ENCODE measurements at regions not wholly inside any gene's neighbourhood (a gene's known extent, or its start where the extent isn't known, plus 50 kb on each side); places are given as distances from the start of the nearest gene placed in this dataset.

DNA sequence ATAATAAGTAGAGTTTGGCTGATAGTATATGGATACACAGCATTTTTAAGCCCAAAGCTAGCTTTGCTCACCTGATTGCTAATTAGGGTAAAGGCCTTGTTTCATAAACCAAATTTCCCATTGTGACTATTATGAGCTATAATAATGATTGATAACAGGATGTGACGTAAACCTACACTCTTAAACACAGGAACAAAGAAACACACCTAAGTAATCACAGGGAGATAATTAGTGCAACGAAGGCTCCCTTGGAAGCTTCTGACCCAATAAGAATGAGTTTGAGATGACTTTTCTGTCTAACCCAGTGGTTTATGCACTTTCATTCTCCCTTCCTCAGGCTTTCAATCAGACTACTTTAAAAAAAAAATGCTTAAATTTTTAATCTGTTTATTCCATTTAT lies 683.2 kb downstream of the SATB2 start (continued):
- no peak for TF ChIP-seq ZNF423 (CRISPR knock-in tag; IDR thresholded peaks at IDR 0.05)
- no peak for TF ChIP-seq CREM (CRISPR knock-in tag; IDR thresholded peaks at IDR 0.05)
- TF ChIP-seq ZNF121 (CRISPR knock-in tag; IDR thresholded peaks at IDR 0.05), result no peak

- CTCF ChIA-PET, result no interaction called here
- DNase-seq (ENCODE audit: low spot score) (no peak), ATAC-seq (no peak)
- Mint-ChIP-seq H3K9me3 (no peaks in the 10 kb centered on the region), H3K4me1 (no peaks in the 10 kb centered on the region), H3K4me3 (no peak overlapping the region), H3K27ac (no peak overlapping the region), H3K36me3 (no peaks in the 10 kb centered on the region), H3K27me3 (ENCODE audit: low read depth) (no peaks in the 10 kb centered on the region)
- TF ChIP-seq, protein P1, sequence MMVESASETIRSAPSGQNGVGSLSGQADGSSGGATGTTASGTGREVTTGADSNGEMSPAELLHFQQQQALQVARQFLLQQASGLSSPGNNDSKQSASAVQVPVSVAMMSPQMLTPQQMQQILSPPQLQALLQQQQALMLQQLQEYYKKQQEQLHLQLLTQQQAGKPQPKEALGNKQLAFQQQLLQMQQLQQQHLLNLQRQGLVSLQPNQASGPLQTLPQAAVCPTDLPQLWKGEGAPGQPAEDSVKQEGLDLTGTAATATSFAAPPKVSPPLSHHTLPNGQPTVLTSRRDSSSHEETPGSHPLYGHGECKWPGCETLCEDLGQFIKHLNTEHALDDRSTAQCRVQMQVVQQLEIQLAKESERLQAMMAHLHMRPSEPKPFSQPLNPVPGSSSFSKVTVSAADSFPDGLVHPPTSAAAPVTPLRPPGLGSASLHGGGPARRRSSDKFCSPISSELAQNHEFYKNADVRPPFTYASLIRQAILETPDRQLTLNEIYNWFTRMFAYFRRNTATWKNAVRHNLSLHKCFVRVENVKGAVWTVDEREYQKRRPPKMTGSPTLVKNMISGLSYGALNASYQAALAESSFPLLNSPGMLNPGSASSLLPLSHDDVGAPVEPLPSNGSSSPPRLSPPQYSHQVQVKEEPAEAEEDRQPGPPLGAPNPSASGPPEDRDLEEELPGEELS (CRISPR knock-in tag; IDR thresholded peaks at IDR 0.05), result no peak
- TF ChIP-seq, protein P2, sequence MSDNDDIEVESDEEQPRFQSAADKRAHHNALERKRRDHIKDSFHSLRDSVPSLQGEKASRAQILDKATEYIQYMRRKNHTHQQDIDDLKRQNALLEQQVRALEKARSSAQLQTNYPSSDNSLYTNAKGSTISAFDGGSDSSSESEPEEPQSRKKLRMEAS (CRISPR knock-in tag; IDR thresholded peaks at IDR 0.05), result no peak
- TF ChIP-seq TEAD4 (CRISPR knock-in tag; IDR thresholded peaks at IDR 0.05) (no peak), RORB (CRISPR knock-in tag; IDR thresholded peaks at IDR 0.05) (no peak), TP53 (CRISPR knock-in tag; IDR thresholded peaks at IDR 0.05) (no peak), ZNF263 (CRISPR knock-in tag; IDR thresholded peaks at IDR 0.05; ENCODE audit: low read depth) (no peak), CREB1 (CRISPR knock-in tag; IDR thresholded peaks at IDR 0.05) (no peak), ETV6 (CRISPR knock-in tag; IDR thresholded peaks at IDR 0.05) (no peak), CREM (CRISPR knock-in tag; IDR thresholded peaks at IDR 0.05) (no peak)
- TF ChIP-seq, protein P3, sequence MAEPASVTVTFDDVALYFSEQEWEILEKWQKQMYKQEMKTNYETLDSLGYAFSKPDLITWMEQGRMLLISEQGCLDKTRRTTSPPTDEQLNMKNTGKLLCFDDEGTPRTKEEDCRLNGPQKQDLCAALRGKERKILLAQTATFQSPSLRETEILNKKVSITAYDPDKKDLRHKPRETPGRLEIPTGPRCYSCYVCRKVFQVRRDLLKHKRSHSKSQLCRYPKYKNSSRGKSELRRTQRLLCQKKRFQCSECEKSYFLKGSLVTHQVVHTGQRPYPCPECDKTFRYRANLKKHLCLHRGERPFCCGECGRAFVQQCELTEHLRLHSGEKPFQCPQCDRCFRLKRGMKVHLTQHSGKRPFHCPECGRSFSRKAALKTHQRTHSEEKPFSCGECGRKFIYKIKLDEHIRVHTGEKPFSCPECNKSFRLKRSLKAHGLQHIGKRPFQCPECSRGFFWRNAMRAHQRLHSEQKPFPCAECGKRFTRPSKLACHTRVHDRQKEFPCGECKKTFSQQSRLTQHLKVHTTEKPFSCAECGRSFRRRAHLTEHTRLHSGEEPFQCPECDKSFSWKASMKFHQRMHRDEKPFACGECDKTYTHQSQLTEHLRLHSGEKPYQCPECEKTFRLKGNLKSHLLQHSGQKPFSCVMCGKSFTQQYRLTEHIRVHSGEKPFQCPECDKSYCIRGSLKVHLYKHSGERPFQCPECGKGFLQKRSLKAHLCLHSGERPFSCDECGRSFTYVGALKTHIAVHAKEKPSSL (CRISPR knock-in tag; conservative IDR thresholded peaks at IDR 0.05), result no peak
- TF ChIP-seq, protein P4, sequence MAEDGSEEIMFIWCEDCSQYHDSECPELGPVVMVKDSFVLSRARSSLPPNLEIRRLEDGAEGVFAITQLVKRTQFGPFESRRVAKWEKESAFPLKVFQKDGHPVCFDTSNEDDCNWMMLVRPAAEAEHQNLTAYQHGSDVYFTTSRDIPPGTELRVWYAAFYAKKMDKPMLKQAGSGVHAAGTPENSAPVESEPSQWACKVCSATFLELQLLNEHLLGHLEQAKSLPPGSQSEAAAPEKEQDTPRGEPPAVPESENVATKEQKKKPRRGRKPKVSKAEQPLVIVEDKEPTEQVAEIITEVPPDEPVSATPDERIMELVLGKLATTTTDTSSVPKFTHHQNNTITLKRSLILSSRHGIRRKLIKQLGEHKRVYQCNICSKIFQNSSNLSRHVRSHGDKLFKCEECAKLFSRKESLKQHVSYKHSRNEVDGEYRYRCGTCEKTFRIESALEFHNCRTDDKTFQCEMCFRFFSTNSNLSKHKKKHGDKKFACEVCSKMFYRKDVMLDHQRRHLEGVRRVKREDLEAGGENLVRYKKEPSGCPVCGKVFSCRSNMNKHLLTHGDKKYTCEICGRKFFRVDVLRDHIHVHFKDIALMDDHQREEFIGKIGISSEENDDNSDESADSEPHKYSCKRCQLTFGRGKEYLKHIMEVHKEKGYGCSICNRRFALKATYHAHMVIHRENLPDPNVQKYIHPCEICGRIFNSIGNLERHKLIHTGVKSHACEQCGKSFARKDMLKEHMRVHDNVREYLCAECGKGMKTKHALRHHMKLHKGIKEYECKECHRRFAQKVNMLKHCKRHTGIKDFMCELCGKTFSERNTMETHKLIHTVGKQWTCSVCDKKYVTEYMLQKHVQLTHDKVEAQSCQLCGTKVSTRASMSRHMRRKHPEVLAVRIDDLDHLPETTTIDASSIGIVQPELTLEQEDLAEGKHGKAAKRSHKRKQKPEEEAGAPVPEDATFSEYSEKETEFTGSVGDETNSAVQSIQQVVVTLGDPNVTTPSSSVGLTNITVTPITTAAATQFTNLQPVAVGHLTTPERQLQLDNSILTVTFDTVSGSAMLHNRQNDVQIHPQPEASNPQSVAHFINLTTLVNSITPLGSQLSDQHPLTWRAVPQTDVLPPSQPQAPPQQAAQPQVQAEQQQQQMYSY (CRISPR knock-in tag; IDR thresholded peaks at IDR 0.05), result no peak
- POLR2A ChIA-PET, result no interaction called here
Measured at GRCh38 chr2:198767694-198768093, 690.0 kb downstream of the SATB2 start.

DNA sequence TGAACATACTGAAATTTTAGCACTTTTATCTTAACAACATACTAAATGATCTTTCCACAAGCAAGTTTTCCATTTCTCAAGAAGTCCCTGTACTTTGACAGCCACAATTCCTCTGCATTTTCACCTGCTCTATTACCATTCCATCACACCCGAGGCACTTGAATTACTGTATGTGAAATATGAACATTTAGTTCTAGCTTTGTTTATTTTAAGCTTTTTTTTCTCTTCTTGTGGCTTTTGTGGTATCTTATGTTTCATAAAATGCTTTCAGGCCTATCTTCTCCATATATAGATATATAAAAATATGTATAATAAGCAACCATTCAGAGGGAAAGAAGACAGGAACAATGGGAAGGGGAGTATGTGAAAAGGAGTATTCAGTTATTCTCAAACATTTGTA lies 693.9 kb downstream of the SATB2 start:
- POLR2A ChIA-PET, result no interaction called here
- H3K9me3 Mint-ChIP-seq, result no peaks in the 10 kb centered on the region
- no peak overlapping the region for H3K27ac Mint-ChIP-seq
- H3K27me3 Mint-ChIP-seq (ENCODE audit: low read depth), result no peaks in the 10 kb centered on the region
- ATAC-seq, result no peak
- CTCF ChIA-PET, result no interaction called here
- no peaks in the 10 kb centered on the region for H3K36me3 Mint-ChIP-seq
- H3K4me1 Mint-ChIP-seq, result no peaks in the 10 kb centered on the region
- no peak overlapping the region for H3K4me3 Mint-ChIP-seq
- DNase-seq (ENCODE audit: low spot score), result no peak
- TF ChIP-seq ZSCAN18 (CRISPR knock-in tag; IDR thresholded peaks at IDR 0.05) (no peak), ELF4 (CRISPR knock-in tag; IDR thresholded peaks at IDR 0.05; ENCODE audit: low read depth) (no peak), ZNF416 (CRISPR knock-in tag; IDR thresholded peaks at IDR 0.05) (no peak), NR2C2 (CRISPR knock-in tag; IDR thresholded peaks at IDR 0.05) (no peak), TEAD1 (CRISPR knock-in tag; IDR thresholded peaks at IDR 0.05) (no peak), PREB (CRISPR knock-in tag; IDR thresholded peaks at IDR 0.05; ENCODE audit: borderline replicate concordance) (no peak)
- TF ChIP-seq, protein P4 (CRISPR knock-in tag; IDR thresholded peaks at IDR 0.05), result no peak

Measured in WTC11 (cell line).